NCI-H1436 treated with DMSO at 0.1 percent for 48 hours (cell line): ENCODE measurements at regions not wholly inside any gene's neighbourhood (a gene's known extent, or its start where the extent isn't known, plus 50 kb on each side); places are given as distances from the start of the nearest gene placed in this dataset.

Experiments
- DNase-seq: peaks from one replicate; lab custom pipeline; 2025; lab: John Stamatoyannopoulos, UW

DNA sequence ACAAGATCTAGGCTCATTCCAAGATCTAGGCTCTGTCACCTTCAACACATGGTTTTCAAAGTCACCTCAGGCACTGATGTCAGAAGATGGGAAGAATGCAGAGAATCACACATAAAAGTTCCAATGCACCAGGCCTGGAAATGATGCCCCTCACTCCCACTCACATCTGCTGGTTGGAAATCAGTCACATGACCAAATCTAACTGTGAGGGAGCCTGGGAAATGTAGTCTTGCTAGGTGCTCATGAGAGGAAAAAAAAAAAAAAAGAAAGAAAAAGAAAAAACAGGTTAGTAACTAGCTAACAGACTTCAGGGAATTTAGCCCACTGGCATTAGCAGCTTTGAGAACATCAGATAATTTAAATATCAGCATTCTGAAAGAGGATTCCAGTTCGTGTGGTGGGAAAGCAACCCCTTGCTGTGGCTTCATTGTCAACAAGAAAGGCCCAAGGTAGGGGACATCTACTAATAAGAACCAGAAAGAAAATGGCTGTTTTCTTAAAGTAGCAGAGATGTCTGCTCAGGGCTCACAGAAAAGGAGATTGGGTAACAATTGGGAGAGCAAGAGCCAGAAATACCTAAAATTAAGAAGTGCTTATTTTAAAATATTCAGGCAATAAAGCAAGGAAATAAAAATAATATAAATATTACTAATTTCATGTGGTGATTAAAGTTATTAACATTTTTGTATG is 614.3 kb downstream of the ACTL7B start:
- no peak for DNase-seq

GRCh38 chr9:108239696-108240321 is 616.0 kb downstream of the ACTL7B start:
- DNase-seq = no peak

- DNase-seq = no peak
Observed at GRCh38 chr9:108235609-108236008, 620.2 kb downstream of the ACTL7B start.

- no peak for DNase-seq
Observed at GRCh38 chr9:108234811-108235210, 621.0 kb downstream of the ACTL7B start.

GRCh38 chr9:108225149-108225800 is 630.5 kb downstream of the ACTL7B start:
- no peak for DNase-seq

- no peak for DNase-seq
Observed at GRCh38 chr9:108224716-108225115, 631.1 kb downstream of the ACTL7B start.

DNA sequence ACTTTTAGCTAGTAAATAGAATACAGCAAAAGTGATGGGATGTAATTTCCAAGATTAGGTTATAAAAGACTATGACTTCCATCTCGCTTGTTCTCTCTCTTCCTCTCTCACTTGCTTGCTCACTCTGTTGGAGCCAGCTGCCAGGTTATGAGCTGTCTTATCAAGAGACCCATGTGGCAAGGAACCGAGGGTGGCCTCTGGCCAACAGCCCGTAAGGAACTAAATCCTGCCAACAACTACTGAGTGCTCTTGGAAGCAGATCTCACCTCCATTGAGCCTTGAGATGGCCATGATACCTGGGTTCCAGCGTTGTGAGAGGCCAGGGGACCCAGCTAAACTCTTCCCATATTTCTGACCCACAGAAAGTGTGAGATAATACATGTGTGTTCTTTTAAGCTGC is 636.1 kb downstream of the ACTL7B start:
- DNase-seq = no peak

DNA sequence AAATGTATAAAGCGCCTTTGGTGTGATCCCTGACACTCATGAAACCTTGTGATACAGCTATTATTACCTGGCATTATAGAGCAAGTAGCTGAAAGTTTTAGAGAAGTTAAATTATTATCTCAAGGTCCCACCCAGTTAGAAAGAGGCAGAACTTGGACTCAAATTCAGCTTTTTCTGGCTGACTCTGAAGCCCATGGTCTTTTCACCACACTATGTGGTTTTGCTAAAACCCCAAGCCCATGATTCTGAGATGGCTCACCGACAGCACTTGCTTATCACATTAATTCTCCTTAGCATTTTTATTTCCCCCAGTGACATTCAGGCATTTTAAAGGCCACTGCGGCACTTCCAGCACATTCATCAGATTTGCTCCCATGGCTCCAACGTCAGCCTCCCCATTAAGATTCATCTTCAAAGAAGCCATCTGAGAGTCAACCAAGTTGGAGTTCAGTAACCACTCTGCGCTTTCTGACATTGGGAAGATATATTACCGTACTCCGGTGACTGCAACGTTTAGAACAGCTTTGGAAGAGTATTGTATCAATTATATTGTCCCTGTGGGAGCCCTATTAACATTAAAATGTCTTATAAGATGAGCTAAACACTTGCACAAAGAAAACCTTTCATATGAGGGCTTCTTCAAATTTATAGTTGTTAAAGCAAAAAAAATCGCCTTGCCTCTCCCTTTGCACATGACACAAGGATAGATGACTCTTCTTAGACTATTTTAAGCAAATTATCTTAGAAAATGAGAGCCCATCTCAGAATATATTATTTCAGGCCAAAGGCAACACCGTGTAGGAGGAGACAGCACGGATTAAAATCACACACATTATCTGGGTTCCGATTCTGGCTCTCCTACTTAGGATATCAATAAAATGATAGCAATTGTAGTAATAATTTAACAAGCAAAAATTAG is 638.1 kb downstream of the ACTL7B start:
- no peak for DNase-seq

- DNase-seq = no peak
Observed at GRCh38 chr9:108213511-108213910, 642.3 kb downstream of the ACTL7B start.

GRCh38 chr9:108212184-108212583 is 643.6 kb downstream of the ACTL7B start:
- no peak for DNase-seq

GRCh38 chr9:108211411-108211955 is 644.3 kb downstream of the ACTL7B start:
- DNase-seq = no peak

DNA sequence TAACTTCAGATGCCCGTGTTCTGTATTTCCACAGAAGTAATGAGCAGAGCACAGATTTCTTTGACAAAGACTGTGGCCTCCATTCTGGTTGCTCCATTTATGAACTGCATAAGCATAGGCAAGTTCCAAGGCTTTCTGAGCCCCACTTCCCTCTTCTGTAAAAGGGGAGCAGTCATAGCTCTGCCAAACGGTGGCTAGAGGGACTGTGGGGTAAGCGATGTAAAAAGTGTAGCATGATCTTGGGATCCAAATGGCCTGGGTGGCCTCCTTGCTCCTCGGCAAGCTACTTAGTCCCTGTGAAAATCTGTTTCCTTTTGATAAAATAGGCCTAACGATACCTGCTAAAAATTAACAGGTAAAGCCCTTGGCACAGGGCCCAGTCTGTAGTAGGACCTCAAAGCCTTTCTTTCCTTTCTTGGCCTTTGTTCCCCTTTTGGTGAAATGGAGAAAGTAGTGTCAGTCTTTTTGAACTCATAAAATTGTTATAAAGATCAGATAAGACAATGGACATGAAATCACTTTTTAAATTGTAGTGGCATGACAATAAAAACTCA is 646.6 kb downstream of the ACTL7B start:
- DNase-seq = no peak

- DNase-seq = no peak
Observed at GRCh38 chr9:108207561-108208165, 648.1 kb downstream of the ACTL7B start.

DNA sequence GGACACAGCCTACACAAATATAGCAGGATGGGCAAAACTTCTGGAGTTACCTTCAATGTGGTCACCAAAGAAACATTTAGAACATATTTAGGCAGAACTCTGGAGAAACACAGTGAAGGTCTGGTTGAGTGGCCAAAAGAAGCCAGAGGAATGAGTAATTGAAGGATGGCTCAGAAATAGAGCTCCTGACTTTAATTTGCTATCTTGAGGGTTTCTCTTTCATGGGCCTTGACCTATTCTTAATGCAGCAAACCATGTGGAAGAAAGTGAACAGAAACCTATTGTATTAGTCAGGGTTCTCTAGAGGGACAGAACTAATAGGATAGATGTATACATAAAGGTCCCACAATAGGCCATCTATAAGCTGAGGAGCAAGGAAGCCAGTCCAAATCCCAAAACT is 650.5 kb downstream of the ACTL7B start:
- no peak for DNase-seq

DNA sequence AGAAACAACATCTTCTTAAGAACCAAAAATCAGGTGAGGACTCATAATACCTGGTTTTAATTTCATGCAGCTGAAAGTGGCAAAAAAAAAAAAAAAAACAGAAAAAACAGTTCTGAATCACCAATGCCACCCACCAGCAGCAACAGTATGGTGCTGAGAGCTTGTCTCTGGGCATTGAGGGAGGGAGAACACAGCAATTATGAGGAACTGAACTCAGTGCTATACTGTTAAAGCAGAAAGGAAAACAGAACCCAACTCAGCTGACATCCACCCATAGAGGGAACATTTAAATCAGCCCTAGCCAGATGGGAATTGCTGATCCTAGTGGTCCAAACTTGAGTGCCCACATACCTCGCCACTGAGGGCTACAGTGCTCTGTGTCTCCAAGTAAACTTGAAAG is 657.9 kb downstream of the ACTL7B start:
- no peak for DNase-seq

GRCh38 chr9:108197008-108197365 is 658.8 kb downstream of the ACTL7B start:
- no peak for DNase-seq

DNA sequence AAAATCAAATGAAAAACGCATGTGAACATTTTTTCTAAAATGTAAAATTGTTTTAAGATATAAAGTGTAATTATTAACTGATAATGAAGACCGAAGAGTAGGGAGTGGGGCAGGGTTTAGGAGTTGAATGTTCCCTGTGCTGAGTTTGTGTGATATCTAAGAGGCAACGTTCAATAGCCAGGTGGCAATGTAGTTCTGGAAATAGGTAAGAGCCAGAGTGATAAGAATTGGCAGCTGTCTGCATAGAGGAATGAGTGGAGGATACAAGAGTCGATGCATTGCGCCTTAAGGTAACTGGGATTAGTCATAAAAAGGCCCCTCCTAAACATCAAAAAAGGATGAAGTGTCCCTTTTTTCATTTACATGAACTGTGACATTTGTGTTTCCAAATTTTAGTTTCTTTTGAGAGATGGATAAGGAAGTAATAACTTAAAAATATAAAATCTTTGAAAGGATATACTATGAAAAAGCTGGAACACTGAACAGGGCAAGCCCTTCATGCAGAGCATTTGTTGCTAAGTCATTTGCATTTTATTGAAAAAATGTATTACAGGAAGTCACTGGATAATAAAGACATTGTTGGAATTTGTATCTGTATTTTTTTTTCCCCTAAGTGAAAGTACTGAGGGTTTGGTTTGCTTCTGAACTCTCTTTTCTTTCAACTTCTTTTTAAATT is 659.3 kb downstream of the ACTL7B start:
- no peak for DNase-seq

DNA sequence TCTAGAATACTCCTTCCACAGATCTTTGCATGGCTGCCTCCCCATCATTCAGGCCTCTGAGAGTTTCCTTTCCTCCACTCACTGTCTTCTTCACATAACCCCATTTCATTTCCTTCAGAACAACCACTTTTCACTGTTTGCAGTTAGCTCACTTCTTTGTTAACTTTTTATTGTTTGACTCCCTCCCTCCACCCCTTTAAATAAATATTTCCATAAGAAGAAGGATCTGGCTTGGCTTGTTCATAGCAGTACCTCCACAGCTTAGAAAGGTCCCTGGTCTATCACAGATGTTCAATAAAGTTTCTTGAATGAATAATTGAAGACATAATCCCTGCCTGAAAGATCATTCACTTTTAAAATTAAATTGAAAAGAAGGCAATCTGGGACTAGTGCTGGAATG is 661.6 kb downstream of the ACTL7B start:
- no peak for DNase-seq

- DNase-seq = no peak
Observed at GRCh38 chr9:108193026-108193710, 662.6 kb downstream of the ACTL7B start.

DNA sequence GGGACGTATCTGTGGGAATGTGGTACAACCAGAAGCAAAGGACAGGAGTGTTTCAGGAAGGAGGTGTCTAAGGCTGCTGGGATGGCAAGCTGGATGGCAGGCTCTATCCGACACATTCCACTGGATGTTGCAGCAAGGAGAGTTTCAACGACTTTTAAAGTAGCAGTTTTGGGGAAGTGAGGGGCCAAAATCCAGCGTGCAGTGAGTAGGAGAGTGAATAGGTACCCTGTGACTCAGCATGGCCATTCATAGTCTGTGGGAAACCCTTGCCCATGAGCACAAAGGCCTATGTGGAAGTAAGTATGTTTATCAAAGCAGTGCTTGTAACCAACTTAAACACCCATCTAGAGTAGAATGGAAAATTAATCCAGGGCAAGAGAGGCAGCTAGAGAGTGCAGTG is 664.7 kb downstream of the ACTL7B start:
- no peak for DNase-seq
